ENCODE measurements at regions not wholly inside any gene's neighbourhood (a gene's known extent, or its start where the extent isn't known, plus 50 kb on each side); places are given as distances from the start of the nearest gene placed in this dataset.

- WGBS, 2 donors, result 96 to 98% methylated on average over 3 of the region's 3 CpGs
- Histone ChIP-seq H3K27ac (no peak overlapping the region), H3K27me3 (no peaks in the 10 kb centered on the region), H3K4me3 (no peak overlapping the region), H3K9me3 (no peaks in the 10 kb centered on the region), H3K4me1 (no peaks in the 10 kb centered on the region), H3K36me3 (no peaks in the 10 kb centered on the region)
- ATAC-seq (ENCODE audit: low FRiP score in 2 of 2), result no peak
- no peak for TF ChIP-seq POLR2AphosphoS5 (IDR thresholded peaks at IDR 0.05)
- TF ChIP-seq EP300 (IDR thresholded peaks at IDR 0.05), result no peak
- no peak for TF ChIP-seq POLR2A (IDR thresholded peaks at IDR 0.05)
- TF ChIP-seq CTCF (IDR thresholded peaks at IDR 0.05), result no peak
- DNase-seq, result no peak
Observed at GRCh38 chr4:43233321-43233720, 340.8 kb downstream of the GRXCR1 start.

- H3K4me3 ChIP-seq, result no peak overlapping the region
- ATAC-seq (ENCODE audit: low FRiP score in 2 of 2), result peak in 1 of 2 donors; percentile 12
- no peaks in the 10 kb centered on the region for H3K36me3 ChIP-seq
- no peaks in the 10 kb centered on the region for H3K27me3 ChIP-seq
- H3K27ac ChIP-seq, result no peak overlapping the region
- H3K9me3 ChIP-seq, result no peaks in the 10 kb centered on the region
- 77 to 79% methylated on average over 5 of the region's 5 CpGs for WGBS, 2 donors
- no peak for DNase-seq
- H3K4me1 ChIP-seq, result no peaks in the 10 kb centered on the region
- no peak for TF ChIP-seq CTCF (IDR thresholded peaks at IDR 0.05)
- no peak for TF ChIP-seq EP300 (IDR thresholded peaks at IDR 0.05)
- no peak for TF ChIP-seq POLR2A (IDR thresholded peaks at IDR 0.05)
- no peak for TF ChIP-seq POLR2AphosphoS5 (IDR thresholded peaks at IDR 0.05)
Observed at GRCh38 chr4:43234626-43235415, 342.3 kb downstream of the GRXCR1 start.

- WGBS, 2 donors, result 24 to 54% methylated on average over 1 of the region's 1 CpG
- TF ChIP-seq CTCF (IDR thresholded peaks at IDR 0.05), result no peak
- no peak for TF ChIP-seq POLR2AphosphoS5 (IDR thresholded peaks at IDR 0.05)
- no peak for TF ChIP-seq POLR2A (IDR thresholded peaks at IDR 0.05)
- TF ChIP-seq EP300 (IDR thresholded peaks at IDR 0.05), result no peak
- Histone ChIP-seq H3K27ac (no peak overlapping the region), H3K36me3 (no peaks in the 10 kb centered on the region), H3K27me3 (no peaks in the 10 kb centered on the region), H3K4me3 (no peak overlapping the region), H3K9me3 (no peaks in the 10 kb centered on the region), H3K4me1 (no peaks in the 10 kb centered on the region)
- ATAC-seq (ENCODE audit: low FRiP score in 2 of 2) (no peak), DNase-seq (no peak)
Observed at GRCh38 chr4:43238008-43238407, 345.5 kb downstream of the GRXCR1 start.

- no peak for ATAC-seq (ENCODE audit: low FRiP score in 2 of 2)
Observed at GRCh38 chr4:43238585-43238984, 346.1 kb downstream of the GRXCR1 start.

More at GRCh38 chr4:43238585-43238984, 346.1 kb downstream of the GRXCR1 start:
- DNase-seq, result no peak
- no peak overlapping the region for H3K27ac ChIP-seq
- no peaks in the 10 kb centered on the region for H3K9me3 ChIP-seq
- H3K4me1 ChIP-seq, result no peaks in the 10 kb centered on the region
- TF ChIP-seq POLR2AphosphoS5 (IDR thresholded peaks at IDR 0.05) (no peak), POLR2A (IDR thresholded peaks at IDR 0.05) (no peak), CTCF (IDR thresholded peaks at IDR 0.05) (no peak), EP300 (IDR thresholded peaks at IDR 0.05) (no peak)
- H3K4me3 ChIP-seq, result no peak overlapping the region
- no peaks in the 10 kb centered on the region for H3K27me3 ChIP-seq
- H3K36me3 ChIP-seq, result no peaks in the 10 kb centered on the region
